ENCODE measurements at regions not wholly inside any gene's neighbourhood (a gene's known extent, or its start where the extent isn't known, plus 50 kb on each side); places are given as distances from the start of the nearest gene placed in this dataset.

- TF ChIP-seq CTCF (conservative IDR thresholded peaks at IDR 0.05; ENCODE audit: low read depth, low read length), result no peak
- DNase-seq (ENCODE audit: low read depth), result no peak
- H3K4me3 ChIP-seq (ENCODE audit: low read length), result no peak overlapping the region
These were observed 196.4 kb upstream of the GMDS start for GRCh38 chr6:2441601-2442475.

GRCh38 chr6:2440516-2440915 lies 195.1 kb upstream of the GMDS start:
- no peak overlapping the region for H3K4me3 ChIP-seq (ENCODE audit: low read length)
- no peak for TF ChIP-seq CTCF (conservative IDR thresholded peaks at IDR 0.05; ENCODE audit: low read depth, low read length)
- DNase-seq (ENCODE audit: low read depth), result no peak

GRCh38 chr6:2439632-2440031 lies 194.2 kb upstream of the GMDS start:
- DNase-seq (ENCODE audit: low read depth), result no peak
- H3K4me3 ChIP-seq (ENCODE audit: low read length), result no peak overlapping the region
- TF ChIP-seq CTCF (conservative IDR thresholded peaks at IDR 0.05; ENCODE audit: low read depth, low read length), result no peak

- DNase-seq (ENCODE audit: low read depth), result no peak
- no peak for TF ChIP-seq CTCF (conservative IDR thresholded peaks at IDR 0.05; ENCODE audit: low read depth, low read length)
- H3K4me3 ChIP-seq (ENCODE audit: low read length), result no peak overlapping the region
These were observed 193.7 kb upstream of the GMDS start for GRCh38 chr6:2439082-2439481.

- no peak for DNase-seq (ENCODE audit: low read depth)
- TF ChIP-seq CTCF (conservative IDR thresholded peaks at IDR 0.05; ENCODE audit: low read depth, low read length), result no peak
- no peak overlapping the region for H3K4me3 ChIP-seq (ENCODE audit: low read length)
These were observed 191.2 kb upstream of the GMDS start for GRCh38 chr6:2436410-2437154.

GRCh38 chr6:2435323-2435722 lies 189.9 kb upstream of the GMDS start:
- no peak overlapping the region for H3K4me3 ChIP-seq (ENCODE audit: low read length)
- no peak for DNase-seq (ENCODE audit: low read depth)
- no peak for TF ChIP-seq CTCF (conservative IDR thresholded peaks at IDR 0.05; ENCODE audit: low read depth, low read length)
